GM21529 (cell line): ENCODE measurements at regions not wholly inside any gene's neighbourhood (a gene's known extent, or its start where the extent isn't known, plus 50 kb on each side); places are given as distances from the start of the nearest gene placed in this dataset.

ENCODE experiments used
- ATAC-seq: cut with Tn5 transposase; IDR thresholded peaks from one replicate; pipeline ENCODE4 v1.9.1; 2021; ENCODE audit not compliant: unreplicated experiment

DNA sequence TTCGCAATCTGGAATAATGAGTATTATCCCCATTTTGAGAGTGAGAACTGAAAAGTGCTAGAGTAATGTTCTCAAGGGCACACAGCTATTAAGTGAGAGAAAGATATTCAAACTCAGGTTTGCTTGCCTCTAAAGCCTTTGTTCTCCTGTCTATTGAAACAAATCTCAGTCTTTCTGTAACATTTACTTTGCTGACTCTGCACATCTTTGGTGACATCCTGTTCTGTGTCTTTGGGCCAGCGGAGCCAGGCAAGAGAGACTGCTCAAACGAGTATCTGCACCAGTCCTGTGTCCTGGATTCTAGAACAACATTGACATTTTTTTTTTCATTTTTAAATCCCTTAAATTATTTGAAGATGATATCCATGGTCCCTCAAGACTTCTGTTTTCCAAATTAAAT is 1539.2 kb upstream of the PIK3C3 start:
- ATAC-seq = no peak

DNA sequence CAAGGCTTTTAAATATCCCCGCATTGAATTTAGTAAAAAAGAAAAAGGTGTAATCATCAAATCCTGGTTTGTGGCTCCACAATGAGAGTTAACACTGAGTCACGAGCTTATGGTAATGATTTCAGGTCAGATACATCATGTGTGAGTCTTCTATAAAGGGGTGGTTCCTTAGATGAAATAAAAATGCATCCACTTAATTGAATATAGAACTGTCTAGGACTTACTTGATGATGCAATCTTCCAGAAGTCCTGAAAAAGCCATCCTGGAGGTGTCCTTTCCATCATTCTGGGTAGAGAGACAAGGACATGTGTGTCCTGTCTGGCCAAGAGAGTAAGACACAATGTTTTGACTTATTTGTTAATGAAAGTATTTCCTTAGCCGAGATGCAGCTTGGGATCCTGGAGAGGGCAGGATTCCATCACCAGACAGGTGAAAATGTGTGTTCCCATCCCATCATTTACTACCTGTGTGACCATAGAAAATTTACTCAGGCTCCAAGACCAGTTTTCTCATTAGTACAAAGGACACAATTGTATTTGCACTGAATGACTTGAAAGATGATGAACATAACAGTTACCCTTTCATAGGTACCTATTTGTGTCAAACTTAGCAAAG is 1539.8 kb upstream of the PIK3C3 start:
- no peak for ATAC-seq

- no peak for ATAC-seq
Measured at GRCh38 chr18:40414155-40414754, 1540.8 kb upstream of the PIK3C3 start.

- ATAC-seq = no peak
Measured at GRCh38 chr18:40413160-40413559, 1541.9 kb upstream of the PIK3C3 start.

DNA sequence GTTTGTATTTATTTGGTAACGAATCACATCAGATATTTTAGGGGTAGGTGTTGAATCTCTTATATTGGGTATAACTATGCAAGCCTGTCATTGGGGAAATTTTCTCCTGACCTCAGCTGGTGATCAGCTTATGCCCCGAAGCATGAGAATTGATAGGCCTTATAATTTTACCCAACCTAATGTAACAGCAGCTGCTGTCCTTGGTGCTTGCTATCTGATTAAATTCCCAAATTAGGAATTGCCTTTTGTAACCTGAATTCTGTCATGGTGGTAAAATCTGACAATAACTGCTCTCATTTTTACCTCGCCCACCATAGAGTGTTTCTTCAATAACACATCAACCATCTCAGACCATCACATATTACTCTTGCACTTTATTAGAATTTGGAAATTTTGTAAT is 1542.6 kb upstream of the PIK3C3 start:
- ATAC-seq = no peak

- no peak for ATAC-seq
Measured at GRCh38 chr18:40407909-40408308, 1547.1 kb upstream of the PIK3C3 start.

DNA sequence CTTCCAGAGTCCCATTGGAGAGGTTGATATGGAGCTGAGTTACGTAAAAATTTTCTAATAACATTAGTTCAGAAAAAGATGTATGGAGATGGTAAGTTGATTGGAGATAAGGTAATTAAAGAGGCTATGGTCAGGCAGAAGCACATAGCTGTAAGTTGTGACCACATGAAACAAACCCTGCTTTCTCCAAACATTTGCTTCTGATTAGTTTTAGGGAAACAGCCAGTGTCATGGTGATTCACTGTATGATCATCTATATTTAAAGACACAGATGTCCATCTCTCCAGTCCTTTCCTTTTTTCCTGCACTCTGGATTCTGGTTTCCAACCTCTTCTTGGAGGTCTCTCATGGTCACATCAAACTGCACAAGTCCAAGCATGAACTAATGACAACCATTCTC is 1550.8 kb upstream of the PIK3C3 start:
- no peak for ATAC-seq

DNA sequence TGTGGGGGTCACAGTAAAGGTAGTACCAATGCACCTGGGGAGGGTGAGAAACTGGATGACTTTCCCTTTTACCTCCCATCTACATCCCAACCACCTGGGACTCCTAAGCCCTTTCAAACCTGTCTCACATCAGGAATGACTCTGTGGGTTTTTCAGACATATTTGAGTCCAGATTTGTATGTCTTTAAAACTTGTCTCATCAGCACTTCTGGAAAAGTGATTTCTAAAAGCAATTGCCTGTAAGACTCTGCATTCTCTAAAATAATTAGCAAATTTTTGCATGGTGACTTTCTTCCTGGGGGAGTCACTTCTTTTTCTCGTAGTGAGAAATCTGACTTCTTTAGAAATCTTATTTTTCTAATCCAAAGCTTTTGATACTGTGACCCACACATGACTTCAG is 1553.0 kb upstream of the PIK3C3 start:
- ATAC-seq = no peak

DNA sequence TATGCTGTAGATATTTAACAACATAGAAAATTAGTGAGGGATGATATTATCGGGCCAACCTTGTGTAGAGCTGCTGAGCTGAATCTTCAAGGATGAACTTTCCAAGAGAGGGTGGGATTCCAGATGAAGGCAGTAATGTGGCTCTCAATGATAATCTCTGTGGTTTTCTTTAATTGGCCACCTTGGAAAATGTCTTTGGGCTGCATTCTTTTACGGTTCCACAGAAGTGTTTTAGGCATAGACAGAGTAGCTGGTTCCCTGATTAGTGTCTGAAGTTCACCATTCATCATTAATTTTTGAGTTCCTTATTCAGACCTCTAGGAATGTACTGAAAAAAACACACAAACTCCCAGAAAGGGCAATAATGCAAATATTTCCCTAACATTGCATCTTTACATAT is 1566.9 kb upstream of the PIK3C3 start:
- no peak for ATAC-seq

DNA sequence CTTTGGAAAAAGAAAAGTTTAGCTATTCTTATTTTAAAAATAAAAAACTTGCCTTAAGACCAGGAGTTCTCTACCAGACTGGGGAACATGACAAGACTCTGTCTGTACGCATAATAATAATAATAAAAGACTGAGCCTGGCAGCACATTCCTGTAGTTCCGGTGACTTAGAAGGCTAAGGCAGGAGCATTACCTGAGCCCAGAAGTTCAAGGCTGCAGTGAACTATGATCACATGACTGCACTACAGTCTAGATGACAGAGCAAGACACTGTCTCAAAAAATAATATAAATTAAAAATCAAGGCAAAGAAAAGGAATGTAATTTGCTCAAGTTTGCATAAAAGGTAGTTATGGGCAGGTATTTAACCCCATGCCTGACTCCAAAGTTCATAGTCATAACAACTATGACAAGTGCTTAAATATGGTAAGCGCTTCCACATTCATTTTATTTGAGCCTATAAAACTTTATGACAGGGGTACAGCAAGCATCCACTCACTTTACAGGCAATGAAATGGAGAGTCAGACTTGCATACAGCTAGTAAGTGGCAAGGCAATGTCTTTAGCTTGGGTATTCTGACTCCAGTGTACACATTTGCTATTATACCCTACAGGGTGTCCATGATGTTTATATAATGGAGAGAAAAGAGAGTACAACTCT is 1567.8 kb upstream of the PIK3C3 start:
- no peak for ATAC-seq

DNA sequence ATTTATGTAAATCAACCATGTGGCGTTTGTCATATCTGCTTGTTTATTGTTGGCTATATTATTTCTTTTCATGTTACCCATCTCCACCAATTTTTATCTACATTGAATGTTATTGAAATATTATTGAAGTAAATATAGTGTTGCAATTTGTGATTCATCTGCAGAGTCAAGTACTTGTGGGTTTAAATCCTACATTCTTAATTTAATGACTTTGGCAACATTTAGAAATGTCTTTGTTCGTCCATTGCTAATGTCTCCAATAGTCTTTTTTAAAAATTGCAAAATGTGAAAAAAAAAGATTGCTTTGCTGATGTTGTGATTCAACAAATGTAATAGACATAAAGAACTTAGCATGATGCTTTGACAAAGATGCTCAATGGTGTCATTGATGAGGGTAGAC is 1572.8 kb upstream of the PIK3C3 start:
- no peak for ATAC-seq

DNA sequence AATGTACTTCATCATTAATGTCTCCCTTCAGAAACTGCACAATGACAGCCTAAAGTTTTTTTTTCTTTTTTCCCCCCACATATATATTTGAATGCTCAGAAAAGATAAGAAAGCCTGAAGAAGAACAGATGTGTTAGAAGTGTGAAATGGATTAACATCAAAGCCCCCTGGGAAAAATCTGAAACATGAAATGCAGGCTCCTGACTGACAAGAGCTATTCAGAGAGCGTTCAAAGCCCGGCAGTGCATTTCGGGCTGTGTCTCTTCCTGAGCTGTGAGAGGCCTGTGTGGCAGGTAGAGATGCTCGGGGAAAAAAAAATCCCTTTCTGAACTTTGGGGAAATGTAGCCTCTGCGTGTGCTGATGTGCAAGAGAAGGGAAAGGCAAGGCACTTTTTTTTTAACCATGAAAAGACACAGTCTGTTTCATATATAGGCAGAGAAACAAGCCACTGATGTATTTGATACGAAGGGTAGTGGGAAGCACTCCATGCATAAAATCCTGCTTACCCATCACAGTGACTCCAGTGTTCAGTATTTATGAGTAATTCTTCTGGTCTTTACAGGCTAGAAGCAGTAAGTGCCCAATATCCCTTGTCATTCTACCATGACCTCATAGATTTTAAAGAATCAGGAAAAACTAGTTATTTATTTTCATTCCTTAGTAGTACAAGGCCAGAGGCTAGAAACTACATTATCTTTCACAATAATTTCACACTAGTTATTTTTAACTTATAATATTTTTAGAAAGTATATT is 1574.2 kb upstream of the PIK3C3 start:
- ATAC-seq = no peak

GRCh38 chr18:40375837-40376236 is 1579.2 kb upstream of the PIK3C3 start:
- no peak for ATAC-seq

DNA sequence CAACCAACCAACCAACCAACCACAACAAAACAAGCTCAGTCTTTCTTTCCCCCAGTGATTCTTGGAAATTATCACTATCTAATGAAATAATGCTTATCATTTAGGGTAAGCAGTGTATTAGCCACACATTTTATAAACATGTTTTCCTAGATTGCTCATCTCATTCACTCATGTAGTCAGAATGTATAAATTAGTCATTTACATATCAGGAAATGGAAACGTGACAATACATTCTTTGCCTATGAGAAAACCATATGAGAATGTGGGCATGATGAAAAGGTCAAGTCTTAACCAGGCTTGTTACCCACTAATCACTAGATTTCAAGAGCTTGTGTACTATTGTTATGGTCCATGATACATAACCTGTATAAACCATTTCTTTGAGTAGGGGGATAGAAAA is 1583.4 kb upstream of the PIK3C3 start:
- ATAC-seq = no peak

- ATAC-seq = no peak
Measured at GRCh38 chr18:40367576-40367975, 1587.5 kb upstream of the PIK3C3 start.

GRCh38 chr18:40366521-40366920 is 1588.5 kb upstream of the PIK3C3 start:
- no peak for ATAC-seq

GRCh38 chr18:40365526-40365925 is 1589.5 kb upstream of the PIK3C3 start:
- ATAC-seq = no peak

DNA sequence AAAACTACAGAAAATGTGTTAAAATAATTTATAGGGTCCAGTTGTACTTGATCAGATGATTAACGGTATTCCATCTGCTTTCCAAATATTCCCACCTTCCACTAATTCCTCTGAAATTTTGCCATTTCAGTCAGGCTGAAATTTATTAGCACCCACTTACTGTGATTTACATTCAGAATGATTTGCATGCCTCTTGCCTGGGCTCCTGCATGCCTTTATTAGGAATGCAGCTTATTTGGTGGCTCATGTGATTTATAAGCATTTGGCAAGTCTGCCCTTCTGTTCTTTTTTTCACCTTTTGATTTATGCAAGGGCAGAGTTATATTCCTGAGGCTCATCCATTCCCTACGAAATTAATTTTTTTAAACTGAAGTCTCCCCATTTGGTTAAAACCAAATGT is 1594.5 kb upstream of the PIK3C3 start:
- ATAC-seq = no peak

- no peak for ATAC-seq
Measured at GRCh38 chr18:40357536-40357935, 1597.5 kb upstream of the PIK3C3 start.

DNA sequence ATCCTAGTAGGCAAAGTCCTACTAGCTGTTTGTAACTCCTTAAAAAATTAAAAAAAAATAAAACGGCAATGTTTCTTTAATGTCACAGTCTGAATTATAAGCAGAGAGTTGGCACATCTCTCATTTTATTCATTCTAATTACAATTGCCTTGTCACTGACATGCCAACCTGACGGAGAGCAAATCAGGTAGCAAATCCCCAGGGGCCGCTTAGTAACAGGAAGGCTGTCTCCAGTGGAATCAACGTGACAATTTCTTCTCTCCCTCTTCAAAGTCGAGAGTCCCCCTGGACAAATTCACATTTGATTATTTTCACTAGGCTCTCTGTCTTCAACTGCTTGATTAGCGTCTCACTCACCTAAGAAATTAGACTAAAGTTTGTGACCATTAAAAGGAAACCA is 1598.9 kb upstream of the PIK3C3 start:
- ATAC-seq = no peak

GRCh38 chr18:40355726-40356125 is 1599.3 kb upstream of the PIK3C3 start:
- no peak for ATAC-seq

DNA sequence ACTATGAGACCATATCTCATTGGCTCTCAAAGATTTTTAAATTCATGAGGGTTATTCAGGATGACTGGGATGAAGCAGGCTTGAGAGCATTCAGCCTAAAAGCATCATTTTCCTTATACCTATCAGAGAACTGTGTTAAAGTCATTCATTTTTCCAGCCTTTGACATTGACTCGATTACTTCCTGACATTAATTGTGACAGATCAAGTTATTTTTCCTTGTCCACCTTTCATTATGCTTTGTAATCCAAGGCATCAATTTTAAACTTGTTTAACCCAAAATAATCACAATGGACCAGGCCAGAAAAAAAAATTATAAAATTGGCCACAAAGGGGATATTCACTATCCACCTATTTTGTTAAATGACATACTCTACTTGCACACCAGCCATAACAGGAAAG is 1606.8 kb upstream of the PIK3C3 start:
- ATAC-seq = no peak
